Tibial nerve (tissue), 4 donors: ENCODE measurements at regions not wholly inside any gene's neighbourhood (a gene's known extent, or its start where the extent isn't known, plus 50 kb on each side); places are given as distances from the start of the nearest gene placed in this dataset.

Experiments
- DNase-seq, 2 donors: peaks; one replicate each; pipeline ENCODE4 v3.0.0-alpha.2; 2019; ENCODE audit warnings: low spot score in 2 of 2
- H3K27ac ChIP-seq, 4 donors: fragments of 200-600 bp; sonication (generic) in 3 of 4; one replicate each; pipeline ENCODE4 v1.5.1; 2017 to 2019; ENCODE audit warnings: mild to moderate bottlenecking in 1 of 4
- H3K27me3 ChIP-seq, 2 donors: fragments of 200-600 bp; sonication (generic) in 1 of 2; one replicate each; pipeline versions ENCODE4 v1.5.1 to v1.6.0; 2017 to 2019
- H3K36me3 ChIP-seq, 3 donors: fragments of 200-600 bp; sonication (generic); one replicate each; pipeline ENCODE4 v1.5.1; 2018 to 2019
- H3K4me1 ChIP-seq, 4 donors: fragments of 200-600 bp; sonication (generic) in 3 of 4; one replicate each; pipeline ENCODE4 v1.5.1; 2017 to 2019
- H3K4me3 ChIP-seq, 4 donors: fragments of 200-600 bp; sonication (generic) in 3 of 4; one replicate each; pipeline ENCODE4 v1.5.1; 2017 to 2019; ENCODE audit warnings: mild to moderate bottlenecking in 1 of 4, moderate library complexity in 1 of 4
- H3K9me3 ChIP-seq, 4 donors: fragments of 200-600 bp; sonication (generic) in 3 of 4; one replicate each; pipeline ENCODE4 v1.5.1; 2017 to 2019
- EP300 ChIP-seq, 2 donors: sonication (generic); formaldehyde crosslinking; IDR thresholded peaks; one replicate each; pipeline ENCODE4 v1.6.1; 2017; ENCODE audit warnings: antibody characterized with exemption in 2 of 2, mild to moderate bottlenecking in 1 of 2
- POLR2A ChIP-seq, 2 donors: fragments of 450-650 bp; IDR thresholded peaks; one replicate each; pipeline ENCODE4 v1.6.1; 2017; ENCODE audit warnings: antibody characterized with exemption in 2 of 2, mild to moderate bottlenecking in 2 of 2, moderate library complexity in 2 of 2
- WGBS, 2 donors: methylation state at CpG; one replicate each; pipeline ENCODE4 v1.1.5; 2018; 5-methylcytosine and 5-hydroxymethylcytosine counted together
- TF ChIP-seq, protein P1 (sequence below), 5 experiments: fragments of 200-600 bp in 3 of 5; fragments of 450-650 bp in 2 of 5; sonication (generic) in 3 of 5; IDR thresholded peaks; one replicate each; pipeline ENCODE4 v1.5.1; 2016 to 2019; ENCODE audit warnings: antibody characterized with exemption in 5 of 5, mild to moderate bottlenecking in 3 of 5, moderate library complexity in 2 of 5

DNA sequence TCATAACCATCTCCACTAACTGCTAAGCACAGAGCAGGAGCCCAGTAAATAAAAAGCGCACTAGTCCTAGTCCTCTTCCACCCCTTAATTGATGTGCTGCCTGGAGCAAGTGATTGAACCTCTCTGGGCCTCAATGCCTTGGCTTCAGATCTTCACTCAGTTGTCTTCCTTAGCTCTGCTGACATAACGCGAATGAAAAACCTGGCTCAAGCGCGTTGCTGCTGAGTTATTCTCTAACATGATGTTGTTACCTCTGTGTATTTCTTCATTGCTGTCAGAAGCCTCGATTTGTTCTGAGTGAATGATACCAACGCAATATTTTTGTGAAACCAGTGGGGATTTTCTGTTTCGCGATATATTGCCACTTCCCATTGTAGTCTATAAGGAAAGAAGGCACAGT lies 185.1 kb upstream of the CCND2 start:
- Histone ChIP-seq H3K9me3 (no peaks in the 10 kb centered on the region), H3K27me3 (no peaks in the 10 kb centered on the region), H3K4me3 (no peak overlapping the region), H3K36me3 (no peaks in the 10 kb centered on the region), H3K27ac (no peak overlapping the region), H3K4me1 (no peaks in the 10 kb centered on the region)
- 90 to 96% methylated on average over 9 of the region's 9 CpGs for WGBS, 2 donors
- TF ChIP-seq EP300 (IDR thresholded peaks at IDR 0.05) (no peak), POLR2A (IDR thresholded peaks at IDR 0.05) (no peak)
- TF ChIP-seq, protein P1, sequence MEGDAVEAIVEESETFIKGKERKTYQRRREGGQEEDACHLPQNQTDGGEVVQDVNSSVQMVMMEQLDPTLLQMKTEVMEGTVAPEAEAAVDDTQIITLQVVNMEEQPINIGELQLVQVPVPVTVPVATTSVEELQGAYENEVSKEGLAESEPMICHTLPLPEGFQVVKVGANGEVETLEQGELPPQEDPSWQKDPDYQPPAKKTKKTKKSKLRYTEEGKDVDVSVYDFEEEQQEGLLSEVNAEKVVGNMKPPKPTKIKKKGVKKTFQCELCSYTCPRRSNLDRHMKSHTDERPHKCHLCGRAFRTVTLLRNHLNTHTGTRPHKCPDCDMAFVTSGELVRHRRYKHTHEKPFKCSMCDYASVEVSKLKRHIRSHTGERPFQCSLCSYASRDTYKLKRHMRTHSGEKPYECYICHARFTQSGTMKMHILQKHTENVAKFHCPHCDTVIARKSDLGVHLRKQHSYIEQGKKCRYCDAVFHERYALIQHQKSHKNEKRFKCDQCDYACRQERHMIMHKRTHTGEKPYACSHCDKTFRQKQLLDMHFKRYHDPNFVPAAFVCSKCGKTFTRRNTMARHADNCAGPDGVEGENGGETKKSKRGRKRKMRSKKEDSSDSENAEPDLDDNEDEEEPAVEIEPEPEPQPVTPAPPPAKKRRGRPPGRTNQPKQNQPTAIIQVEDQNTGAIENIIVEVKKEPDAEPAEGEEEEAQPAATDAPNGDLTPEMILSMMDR (IDR thresholded peaks at IDR 0.05) = no peak
- DNase-seq = no peak

DNA sequence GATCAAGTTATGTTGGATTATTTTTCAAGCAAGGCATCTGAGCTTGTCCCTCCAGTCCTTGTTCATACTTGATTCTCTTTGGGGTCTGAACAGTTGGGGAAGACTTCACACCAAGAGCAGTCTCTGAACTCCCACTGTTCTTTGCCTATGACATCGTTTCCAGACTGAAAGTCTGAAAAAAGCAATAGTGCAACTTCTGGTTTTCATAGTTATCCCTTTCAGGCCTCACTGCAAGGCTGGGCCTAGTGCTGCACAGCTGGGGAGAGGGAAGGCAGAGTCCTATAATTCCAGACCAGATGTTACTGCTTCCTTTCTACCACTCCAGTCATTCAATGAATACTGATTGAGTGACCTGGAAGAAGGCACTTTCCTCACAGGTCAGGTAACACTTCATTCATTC lies 187.1 kb upstream of the CCND2 start:
- no peaks in the 10 kb centered on the region for H3K36me3 ChIP-seq
- TF ChIP-seq EP300 (IDR thresholded peaks at IDR 0.05) (no peak), POLR2A (IDR thresholded peaks at IDR 0.05) (no peak)
- TF ChIP-seq, protein P1 (IDR thresholded peaks at IDR 0.05) = no peak
- 28 to 45% methylated on average over 1 of the region's 1 CpG for WGBS, 2 donors
- H3K27me3 ChIP-seq = no peaks in the 10 kb centered on the region
- DNase-seq = no peak
- H3K27ac ChIP-seq = no peak overlapping the region
- H3K9me3 ChIP-seq = no peaks in the 10 kb centered on the region
- no peak overlapping the region for H3K4me3 ChIP-seq
- no peaks in the 10 kb centered on the region for H3K4me1 ChIP-seq

DNA sequence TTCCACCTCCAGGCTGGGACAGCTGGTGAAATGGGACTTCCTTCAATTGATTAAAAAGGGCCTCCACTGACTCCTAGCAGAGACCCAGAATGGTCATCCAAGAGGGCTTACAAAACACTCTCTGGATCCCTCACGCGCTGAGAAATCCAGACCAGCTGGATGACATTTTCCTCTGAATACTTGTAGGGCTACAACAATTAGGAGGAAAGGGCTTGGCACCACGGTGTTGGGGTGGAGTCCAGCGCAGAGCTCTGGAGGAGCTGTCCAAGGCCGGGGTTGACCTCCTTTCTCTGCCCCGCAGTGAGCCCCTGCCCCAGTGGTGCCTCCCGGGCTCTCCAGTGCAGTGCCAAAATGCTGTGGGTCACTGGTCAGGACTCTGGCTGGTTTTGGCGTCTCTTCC lies 189.0 kb upstream of the CCND2 start:
- no peak for TF ChIP-seq POLR2A (IDR thresholded peaks at IDR 0.05)
- TF ChIP-seq, protein P1 (IDR thresholded peaks at IDR 0.05) = no peak
- 53 to 60% methylated on average over 8 of the region's 8 CpGs for WGBS, 2 donors
- no peak overlapping the region for H3K4me3 ChIP-seq
- H3K36me3 ChIP-seq = no peaks in the 10 kb centered on the region
- H3K4me1 ChIP-seq = no peaks in the 10 kb centered on the region
- no peaks in the 10 kb centered on the region for H3K27me3 ChIP-seq
- no peak for DNase-seq
- H3K9me3 ChIP-seq = no peaks in the 10 kb centered on the region
- H3K27ac ChIP-seq = no peak overlapping the region

DNA sequence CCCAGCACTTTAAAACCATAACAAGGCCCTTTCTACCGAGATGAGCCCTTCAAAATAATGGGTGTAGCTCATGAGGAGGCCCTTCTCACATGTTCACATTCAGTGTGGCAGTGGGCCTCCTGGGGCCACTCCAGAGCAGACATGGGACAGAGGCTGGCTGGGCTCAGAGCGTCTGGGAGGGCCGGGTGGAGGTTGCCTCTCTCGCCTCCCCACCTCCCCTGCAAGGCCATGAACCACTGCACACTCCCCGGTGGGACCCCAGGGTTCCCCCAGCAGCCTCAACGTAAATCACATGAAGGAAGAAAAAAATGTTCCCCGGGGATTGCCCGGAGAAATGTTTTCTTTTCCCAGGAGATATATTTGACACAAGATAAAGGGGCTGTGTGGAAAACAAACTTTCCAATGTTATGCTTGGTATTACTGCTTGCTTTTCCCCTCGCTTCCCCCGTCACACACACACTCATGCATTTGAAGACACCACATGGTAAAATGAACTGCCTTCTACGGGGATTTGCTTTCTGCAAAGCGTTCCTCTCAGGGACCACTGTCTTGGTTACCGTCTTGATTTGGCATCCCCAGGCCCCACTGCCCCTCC lies 190.7 kb upstream of the CCND2 start:
- no peak overlapping the region for H3K4me3 ChIP-seq
- H3K36me3 ChIP-seq = no peaks in the 10 kb centered on the region
- no peaks in the 10 kb centered on the region for H3K9me3 ChIP-seq
- H3K27me3 ChIP-seq = no peaks in the 10 kb centered on the region
- DNase-seq = no peak
- WGBS, 2 donors = 58 to 66% methylated on average over 13 of the region's 13 CpGs
- H3K4me1 ChIP-seq = no peaks in the 10 kb centered on the region
- no peak overlapping the region for H3K27ac ChIP-seq
- TF ChIP-seq, protein P1 (IDR thresholded peaks at IDR 0.05) = no peak
- no peak for TF ChIP-seq EP300 (IDR thresholded peaks at IDR 0.05)
- no peak for TF ChIP-seq POLR2A (IDR thresholded peaks at IDR 0.05)

DNA sequence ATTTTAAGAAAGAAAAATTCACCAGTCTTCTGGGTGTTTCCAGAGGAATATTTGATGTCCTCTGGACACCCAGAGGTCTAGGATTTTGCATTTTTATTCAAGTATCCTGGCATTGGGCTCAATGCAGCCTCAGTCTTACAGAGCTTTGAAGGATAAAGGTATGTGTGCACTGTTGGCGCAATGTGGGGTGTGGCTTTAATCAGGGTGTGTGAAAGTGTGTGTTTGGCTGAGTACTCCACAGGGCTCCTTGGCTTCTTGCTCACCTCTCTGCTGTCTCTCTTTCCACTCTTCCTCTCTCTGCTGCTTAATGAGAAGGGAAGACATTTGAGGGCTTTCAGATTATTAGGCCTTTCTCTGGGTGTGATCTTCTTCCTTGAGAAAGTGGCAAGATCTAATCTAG lies 193.3 kb upstream of the CCND2 start:
- 96% methylated on average over 1 of the region's 1 CpG for WGBS, 2 donors
- TF ChIP-seq POLR2A (IDR thresholded peaks at IDR 0.05) (no peak), EP300 (IDR thresholded peaks at IDR 0.05) (no peak)
- TF ChIP-seq, protein P1 (IDR thresholded peaks at IDR 0.05) = no peak
- Histone ChIP-seq H3K4me3 (no peak overlapping the region), H3K27ac (no peak overlapping the region), H3K4me1 (no peaks in the 10 kb centered on the region), H3K36me3 (no peaks in the 10 kb centered on the region), H3K27me3 (no peaks in the 10 kb centered on the region), H3K9me3 (peaks cover 0 to 6% (median 3%) of the 10 kb centered on the region in 4 donors)
- no peak for DNase-seq
